ENCODE measurements at regions not wholly inside any gene's neighbourhood (a gene's known extent, or its start where the extent isn't known, plus 50 kb on each side); places are given as distances from the start of the nearest gene placed in this dataset.

DNA sequence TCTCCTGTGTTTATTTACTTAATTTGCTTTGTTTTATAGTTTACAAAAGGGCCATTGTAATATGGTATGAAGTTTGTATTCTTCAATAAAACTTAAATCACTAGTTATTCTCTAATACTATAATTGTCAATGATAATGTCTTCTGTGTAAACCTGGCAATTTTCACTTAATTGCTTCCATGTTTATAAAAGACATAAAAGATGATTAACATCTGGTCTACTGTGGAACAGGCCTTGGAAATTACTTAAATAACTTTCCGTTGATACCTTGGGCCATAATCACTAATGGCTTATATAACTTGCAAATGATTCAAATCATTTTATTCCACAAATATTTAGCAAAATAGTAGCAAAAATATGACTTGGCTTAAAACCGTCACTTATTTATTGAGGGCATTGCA lies 743.8 kb downstream of the DSC3 start:
- no peak for DNase-seq

DNA sequence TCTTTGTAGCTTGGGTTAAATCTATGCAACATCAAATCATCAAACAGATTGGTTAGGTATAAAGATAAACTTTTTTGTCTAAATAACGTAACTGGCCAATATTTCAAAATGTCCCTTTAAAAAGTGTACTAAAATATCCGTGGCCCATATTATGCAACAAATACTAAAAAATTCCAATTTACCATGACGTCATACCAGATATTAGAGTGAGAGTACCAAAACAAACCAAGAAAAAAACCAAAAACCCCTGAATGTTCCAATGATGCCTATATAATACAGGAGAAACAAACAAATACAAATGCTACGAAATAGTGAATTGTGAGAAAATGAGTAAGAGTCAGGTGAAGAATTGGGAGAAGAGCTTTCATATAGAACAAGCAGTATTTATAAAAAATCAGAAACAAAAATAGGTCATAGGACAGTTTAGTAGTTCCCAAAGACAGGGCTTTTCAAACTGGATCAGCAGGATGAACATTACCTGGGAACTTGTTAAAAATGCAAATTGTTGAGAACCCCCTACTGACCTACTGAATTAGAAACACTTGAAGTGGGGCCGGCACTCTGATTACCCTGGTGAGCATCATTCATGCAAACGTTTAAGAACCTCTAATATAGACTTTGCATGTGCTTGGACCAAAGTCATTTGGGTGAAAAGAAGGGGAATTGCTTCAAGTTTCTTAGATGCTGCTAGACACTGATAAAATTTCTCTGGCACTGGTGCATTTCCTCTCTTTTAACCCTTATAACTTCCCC lies 753.7 kb downstream of the DSC3 start:
- no peak for DNase-seq

DNA sequence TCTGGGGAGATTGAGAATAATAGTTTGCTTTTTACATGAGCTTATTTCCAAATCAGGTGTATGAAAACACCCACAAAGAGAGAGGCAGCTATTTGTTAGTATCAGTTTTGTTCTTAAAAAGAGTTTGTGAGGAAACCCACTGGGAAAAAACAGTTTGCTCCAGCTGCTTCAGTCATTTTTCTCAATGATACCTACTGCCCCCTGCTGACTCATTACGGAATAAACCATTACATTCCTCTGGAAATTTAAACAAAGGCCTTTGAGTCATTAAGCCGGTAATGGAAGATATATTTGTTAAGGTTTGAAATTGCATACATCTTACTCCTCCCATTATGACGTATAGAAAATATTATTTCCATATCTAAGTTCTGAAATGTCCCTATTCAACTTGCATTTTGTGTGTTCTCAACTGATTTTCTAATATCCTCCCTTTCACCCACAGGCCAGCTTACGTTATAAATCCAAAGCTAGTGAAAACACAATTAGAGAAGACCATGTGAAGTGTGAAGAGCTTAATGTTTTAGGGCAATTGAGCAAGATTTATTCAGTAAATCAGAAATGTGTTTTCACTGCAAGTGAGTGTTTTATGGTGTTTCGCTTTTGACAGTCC lies 761.6 kb downstream of the DSC3 start:
- DNase-seq, result peak; percentile 17

GRCh38 chr18:30280186-30280585 lies 762.4 kb downstream of the DSC3 start:
- no peak for DNase-seq

GRCh38 chr18:30277676-30278075 lies 764.9 kb downstream of the DSC3 start:
- DNase-seq, result no peak

GRCh38 chr18:30271716-30272115 lies 770.8 kb downstream of the DSC3 start:
- no peak for DNase-seq

DNA sequence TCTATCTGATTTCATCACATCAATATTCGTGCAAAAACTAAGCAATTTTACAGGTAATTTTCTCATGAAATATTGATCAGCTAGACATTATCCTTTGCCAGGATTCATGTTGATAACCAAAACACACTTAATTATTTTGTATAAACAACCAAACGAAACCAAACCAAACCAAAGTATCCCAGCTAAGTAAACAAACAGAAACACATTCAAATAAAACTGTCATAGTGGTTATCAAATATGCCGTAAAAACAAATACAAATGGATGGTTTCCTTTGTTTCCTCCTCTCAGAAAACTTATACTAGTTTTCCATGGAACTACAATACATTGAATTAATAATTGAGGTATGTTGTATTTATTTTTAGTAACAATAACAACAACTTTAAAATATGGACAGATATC lies 777.4 kb downstream of the DSC3 start:
- DNase-seq, result no peak

DNA sequence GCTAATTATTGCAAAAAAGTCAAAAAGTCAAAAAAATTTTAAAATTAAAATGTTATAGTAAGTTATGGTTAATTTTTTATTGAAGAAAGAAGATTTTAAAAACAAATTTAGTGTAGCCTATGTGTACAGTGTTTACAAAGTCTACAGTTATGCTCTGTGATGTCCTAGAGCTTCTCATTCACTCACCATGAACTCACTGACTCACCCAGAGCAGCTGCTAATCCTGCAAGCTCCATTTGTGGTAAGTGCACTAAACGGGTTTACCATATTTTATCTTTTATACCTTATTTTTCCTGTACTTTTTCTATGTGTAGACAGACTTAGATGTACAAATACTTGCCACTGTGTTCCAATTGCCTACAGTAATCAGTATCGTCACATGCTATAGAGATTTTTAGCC lies 788.2 kb downstream of the DSC3 start:
- no peak for DNase-seq

- no peak for DNase-seq
Observed at GRCh38 chr18:30248056-30248455, 794.5 kb downstream of the DSC3 start.

GRCh38 chr18:30245766-30246455 lies 796.6 kb downstream of the DSC3 start:
- no peak for DNase-seq

DNA sequence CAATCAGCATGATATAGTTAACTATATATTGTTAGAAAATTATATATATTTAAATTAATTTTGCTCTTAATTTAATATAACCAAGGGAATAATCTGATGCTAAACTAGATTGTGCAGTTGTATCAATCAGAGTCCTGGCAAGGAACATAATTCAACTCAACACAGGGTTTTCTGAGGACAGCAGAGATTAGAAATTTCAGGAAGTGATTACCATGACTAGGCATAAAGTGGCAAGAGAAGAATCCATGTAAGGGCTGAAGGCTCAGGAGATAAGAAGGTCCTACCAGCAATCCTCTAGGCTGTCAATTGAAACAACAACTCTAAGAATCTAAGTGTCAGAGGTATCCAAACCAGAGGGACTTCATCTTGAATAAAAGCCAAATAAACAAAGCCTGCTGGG lies 807.8 kb downstream of the DSC3 start:
- no peak for DNase-seq

DNA sequence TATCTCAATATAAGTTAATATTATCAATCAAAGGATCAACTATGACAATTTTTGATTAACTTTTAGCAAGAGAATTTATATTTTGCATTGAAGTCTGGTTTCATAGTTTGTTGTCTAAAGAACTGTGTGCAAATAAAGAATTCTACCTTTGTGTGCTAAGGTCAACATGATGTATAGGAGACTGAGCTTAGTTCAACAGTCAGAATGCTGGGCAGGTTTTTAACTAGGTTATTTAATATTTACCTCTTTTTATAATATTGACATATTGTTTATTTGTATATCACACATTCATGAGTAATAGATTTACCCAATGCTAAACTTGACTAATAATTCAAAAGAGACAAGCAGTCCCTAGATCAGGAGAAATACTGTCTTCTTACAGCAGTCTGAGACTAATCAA lies 831.4 kb downstream of the DSC3 start:
- DNase-seq, result no peak

DNA sequence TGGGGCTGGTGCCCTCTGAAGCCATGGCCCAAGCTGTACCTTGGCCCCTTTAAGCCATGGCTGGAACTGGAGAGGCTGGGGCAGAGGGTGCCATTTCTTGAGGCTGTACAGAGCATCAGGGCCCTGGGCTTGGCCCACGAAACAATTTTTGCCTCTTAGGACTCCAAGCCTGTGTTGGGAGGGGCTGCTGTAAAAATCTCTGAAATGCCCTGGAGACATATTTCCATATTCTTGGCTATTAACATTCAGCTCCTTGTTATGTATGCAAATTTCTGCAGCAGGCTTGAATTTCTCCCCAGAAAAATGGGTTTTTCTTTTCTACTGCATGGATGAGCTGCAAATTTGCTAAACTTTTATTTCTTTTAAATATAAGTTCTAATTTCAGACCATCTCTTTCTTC lies 834.0 kb downstream of the DSC3 start:
- no peak for DNase-seq

GRCh38 chr18:30192216-30192615 lies 850.3 kb downstream of the DSC3 start:
- DNase-seq, result no peak

DNA sequence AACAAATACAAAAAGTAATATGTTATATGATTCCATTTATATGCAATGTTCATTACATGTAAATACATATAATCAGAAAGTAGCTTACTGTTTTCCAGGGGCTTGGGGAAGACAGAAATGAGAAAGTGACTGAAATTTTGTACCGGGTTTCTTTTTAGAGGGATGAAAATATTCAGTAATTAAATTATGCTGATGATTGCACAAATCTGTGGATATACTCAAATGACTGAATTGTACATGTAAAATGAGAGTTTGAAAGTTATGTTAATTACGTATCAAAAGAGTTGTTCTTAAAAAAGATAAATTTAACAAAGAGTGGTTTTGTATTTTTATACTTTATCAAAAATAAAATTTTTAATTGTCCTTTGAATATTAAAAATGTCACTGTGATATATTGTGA lies 856.3 kb downstream of the DSC3 start:
- no peak for DNase-seq

DNA sequence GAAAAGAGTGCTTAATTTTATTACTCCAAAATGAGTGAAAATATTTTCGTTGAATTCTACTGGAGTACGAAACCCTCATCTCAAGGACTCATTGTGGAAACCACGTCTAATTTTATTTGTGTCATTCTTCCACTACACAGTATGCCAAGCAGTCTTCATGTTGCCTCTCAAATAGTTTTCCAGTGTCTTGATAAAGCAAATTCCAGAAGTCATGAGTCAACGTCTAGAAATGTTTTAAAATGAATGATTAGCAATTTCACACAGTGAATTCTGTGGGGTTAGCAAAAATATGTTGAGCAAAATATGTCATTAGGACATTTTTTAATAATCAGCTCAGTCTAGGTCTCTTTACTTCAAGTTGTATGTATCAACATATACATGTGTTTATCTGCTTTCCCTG lies 865.5 kb downstream of the DSC3 start:
- DNase-seq, result no peak

DNA sequence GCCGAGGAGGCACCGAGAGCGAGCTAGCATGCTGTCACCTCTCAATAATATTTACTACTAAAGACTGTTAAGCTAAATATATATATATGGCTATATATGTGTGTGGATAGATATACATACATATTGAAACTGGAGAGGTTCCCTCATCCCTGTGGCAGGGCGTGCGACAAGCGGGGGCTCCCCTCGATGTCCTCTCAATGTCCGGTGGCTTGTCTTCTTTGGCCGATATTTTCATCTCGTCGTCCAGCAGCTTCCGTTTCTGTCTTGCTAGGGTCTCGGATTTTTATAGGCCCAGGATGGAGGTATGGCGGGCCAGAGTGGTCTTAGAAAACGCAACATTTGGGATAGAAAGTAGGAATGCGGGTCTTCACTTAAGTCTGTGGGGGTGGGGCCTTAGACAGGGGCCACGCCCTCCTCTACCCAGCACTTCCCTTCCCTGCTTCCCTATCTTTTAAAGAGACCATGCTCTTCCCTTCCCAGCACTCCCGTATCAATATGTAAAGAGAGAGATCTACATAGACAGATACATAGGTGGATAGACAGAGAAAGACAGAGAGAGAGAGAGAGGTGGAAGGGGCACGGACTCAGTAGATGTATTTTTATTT lies 866.8 kb downstream of the DSC3 start:
- no peak for DNase-seq

DNA sequence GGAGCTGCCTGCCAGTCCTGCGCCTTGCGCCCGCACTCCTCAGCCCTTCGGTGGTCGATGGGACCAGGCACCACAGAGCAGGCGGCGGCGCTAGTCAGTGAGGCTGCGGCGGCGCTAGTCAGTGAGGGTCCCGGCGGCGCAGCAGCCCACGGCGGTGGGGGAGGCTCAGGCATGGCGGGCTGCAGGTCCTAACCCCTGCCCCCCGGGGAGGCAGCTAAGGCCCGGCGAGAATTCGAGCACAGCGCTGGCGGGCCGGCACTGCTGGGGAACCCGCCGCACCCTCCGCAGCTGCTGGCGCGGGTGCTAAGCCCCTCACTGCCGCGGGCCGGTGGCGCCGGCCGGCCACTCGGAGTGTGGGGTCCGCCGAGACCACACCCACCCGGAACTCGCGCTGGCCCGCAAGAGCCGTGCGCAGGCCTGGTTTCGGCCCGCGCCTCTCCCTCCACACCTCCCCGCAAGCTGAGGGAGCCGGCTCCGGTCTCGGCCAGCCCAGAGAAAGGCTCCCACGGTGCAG lies 867.4 kb downstream of the DSC3 start:
- no peak for DNase-seq

DNA sequence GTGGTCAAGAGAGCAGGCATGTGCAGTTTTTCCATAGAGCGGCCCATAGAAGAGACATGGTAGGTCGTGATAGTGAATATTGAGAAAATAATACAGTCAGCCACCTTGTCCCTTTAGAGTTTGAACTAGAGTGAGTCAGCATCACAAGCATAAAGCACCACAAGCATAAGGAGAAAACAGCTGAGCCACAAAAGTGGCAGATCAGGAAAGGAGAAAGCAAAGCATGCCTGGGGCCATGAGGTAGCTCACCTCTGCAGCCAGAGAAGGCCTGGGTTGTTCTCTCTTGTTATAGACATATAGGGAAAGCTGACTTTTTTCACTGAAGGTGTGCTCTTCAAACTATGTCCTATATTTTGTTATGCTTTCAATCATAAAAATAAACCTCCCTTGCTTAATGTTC lies 879.0 kb downstream of the DSC3 start:
- no peak for DNase-seq

DNA sequence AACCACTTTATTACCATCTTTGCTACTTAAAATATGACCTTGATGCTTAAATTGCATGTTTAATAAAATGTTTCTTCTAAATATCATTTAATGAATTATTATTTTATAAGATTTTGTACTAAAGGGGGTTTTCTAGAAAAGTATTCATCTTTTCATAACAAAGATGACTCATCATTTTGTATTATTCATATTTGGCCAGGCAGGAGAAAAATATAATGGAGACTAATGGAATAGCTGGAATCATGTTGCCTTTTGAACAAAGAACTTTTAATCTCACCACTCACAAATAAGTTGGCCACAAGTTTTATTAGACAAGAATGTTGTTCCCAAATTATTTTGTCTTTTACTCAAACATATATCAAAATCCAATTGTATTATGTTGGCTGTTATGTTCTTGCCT lies 882.4 kb downstream of the DSC3 start:
- no peak for DNase-seq

GRCh38 chr18:30150586-30151250 lies 891.8 kb downstream of the DSC3 start:
- DNase-seq, result no peak

- DNase-seq, result no peak
Observed at GRCh38 chr18:30149585-30149984, 893.0 kb downstream of the DSC3 start.

GRCh38 chr18:30142870-30143269 lies 899.7 kb downstream of the DSC3 start:
- DNase-seq, result no peak
